NCI-H1092 treated with DMSO at 0.1 percent for 48 hours (cell line): ENCODE measurements at regions not wholly inside any gene's neighbourhood (a gene's known extent, or its start where the extent isn't known, plus 50 kb on each side); places are given as distances from the start of the nearest gene placed in this dataset.
"Not testable (repeated sequence)": the region's sequence is repeated elsewhere in the genome, so short reads cannot be mapped to it uniquely, and the experiment has no call there.

Source experiments
- DNase-seq: peaks from one replicate; lab custom pipeline; 2025; lab: John Stamatoyannopoulos, UW

GRCh38 chr1:121116522-121117297 is 67.4 kb downstream of the FAM72B start:
- not testable (repeated sequence) for DNase-seq

- DNase-seq, result not testable (repeated sequence)
Observed at GRCh38 chr1:121117298-121117611, 66.9 kb downstream of the FAM72B start.

GRCh38 chr1:121117622-121118479 is 66.3 kb downstream of the FAM72B start:
- DNase-seq, result not testable (repeated sequence)
